ENCODE measurements at regions not wholly inside any gene's neighbourhood (a gene's known extent, or its start where the extent isn't known, plus 50 kb on each side); places are given as distances from the start of the nearest gene placed in this dataset.
"Not testable (repeated sequence)": the region's sequence is repeated elsewhere in the genome, so short reads cannot be mapped to it uniquely, and the experiment has no call there.

DNA sequence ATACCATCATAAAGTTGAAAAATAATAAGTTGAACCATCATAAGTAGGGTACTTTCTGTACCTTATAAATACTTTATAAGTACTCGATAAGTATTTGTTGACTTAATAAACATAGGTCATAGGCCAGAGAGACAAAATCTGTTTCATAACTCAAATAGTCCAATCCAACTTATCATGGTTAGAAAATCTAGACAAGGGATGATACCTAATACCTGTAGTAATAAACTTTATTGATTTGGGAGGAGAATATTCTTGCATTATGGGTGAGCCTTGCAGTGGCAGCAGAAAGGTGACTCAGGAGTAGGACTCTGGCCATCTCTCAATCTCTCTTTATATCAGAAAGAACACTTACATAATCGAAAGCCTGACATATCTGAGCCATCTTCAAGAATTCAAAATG, 466.8 kb upstream of the GRIN3A start:
- no peaks in the 10 kb centered on the region for H3K27me3 Mint-ChIP-seq (ENCODE audit: insufficient read depth)
- H3K27ac Mint-ChIP-seq = no peak overlapping the region
- DNase-seq = no peak
- no peaks in the 10 kb centered on the region for H3K4me1 Mint-ChIP-seq (ENCODE audit: low read depth)
- TF ChIP-seq, protein P1, sequence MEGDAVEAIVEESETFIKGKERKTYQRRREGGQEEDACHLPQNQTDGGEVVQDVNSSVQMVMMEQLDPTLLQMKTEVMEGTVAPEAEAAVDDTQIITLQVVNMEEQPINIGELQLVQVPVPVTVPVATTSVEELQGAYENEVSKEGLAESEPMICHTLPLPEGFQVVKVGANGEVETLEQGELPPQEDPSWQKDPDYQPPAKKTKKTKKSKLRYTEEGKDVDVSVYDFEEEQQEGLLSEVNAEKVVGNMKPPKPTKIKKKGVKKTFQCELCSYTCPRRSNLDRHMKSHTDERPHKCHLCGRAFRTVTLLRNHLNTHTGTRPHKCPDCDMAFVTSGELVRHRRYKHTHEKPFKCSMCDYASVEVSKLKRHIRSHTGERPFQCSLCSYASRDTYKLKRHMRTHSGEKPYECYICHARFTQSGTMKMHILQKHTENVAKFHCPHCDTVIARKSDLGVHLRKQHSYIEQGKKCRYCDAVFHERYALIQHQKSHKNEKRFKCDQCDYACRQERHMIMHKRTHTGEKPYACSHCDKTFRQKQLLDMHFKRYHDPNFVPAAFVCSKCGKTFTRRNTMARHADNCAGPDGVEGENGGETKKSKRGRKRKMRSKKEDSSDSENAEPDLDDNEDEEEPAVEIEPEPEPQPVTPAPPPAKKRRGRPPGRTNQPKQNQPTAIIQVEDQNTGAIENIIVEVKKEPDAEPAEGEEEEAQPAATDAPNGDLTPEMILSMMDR (IDR thresholded peaks at IDR 0.05) = no peak
- H3K4me3 Mint-ChIP-seq = no peak overlapping the region
- H3K36me3 Mint-ChIP-seq (ENCODE audit: low read depth) = no peaks in the 10 kb centered on the region
- peaks cover 32% of the 10 kb centered on the region for H3K9me3 Mint-ChIP-seq

DNA sequence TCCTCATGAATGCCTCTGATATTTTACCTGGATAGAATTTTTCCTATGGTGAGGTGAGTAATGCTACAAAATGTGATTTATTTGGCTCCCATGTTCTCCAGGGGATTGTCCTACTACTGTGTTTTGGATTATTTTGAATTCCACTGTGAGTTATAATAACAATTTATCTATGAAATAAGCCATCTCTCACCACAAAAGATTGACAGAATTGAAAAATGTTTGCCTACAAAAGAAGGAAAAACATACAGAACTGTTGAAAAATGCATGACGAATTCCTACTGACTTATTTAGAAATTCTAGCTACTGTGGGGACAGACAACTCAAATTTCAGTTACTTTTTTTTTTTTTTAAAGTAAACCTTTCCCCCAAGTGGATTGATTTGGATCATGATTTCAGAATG, 463.7 kb upstream of the GRIN3A start:
- DNase-seq = no peak
- H3K27me3 Mint-ChIP-seq (ENCODE audit: insufficient read depth) = no peaks in the 10 kb centered on the region
- H3K27ac Mint-ChIP-seq = no peak overlapping the region
- H3K4me1 Mint-ChIP-seq (ENCODE audit: low read depth) = no peaks in the 10 kb centered on the region
- TF ChIP-seq, protein P1 (IDR thresholded peaks at IDR 0.05) = no peak
- peaks cover 41% of the 10 kb centered on the region for H3K9me3 Mint-ChIP-seq
- H3K4me3 Mint-ChIP-seq = no peak overlapping the region
- no peaks in the 10 kb centered on the region for H3K36me3 Mint-ChIP-seq (ENCODE audit: low read depth)

DNA sequence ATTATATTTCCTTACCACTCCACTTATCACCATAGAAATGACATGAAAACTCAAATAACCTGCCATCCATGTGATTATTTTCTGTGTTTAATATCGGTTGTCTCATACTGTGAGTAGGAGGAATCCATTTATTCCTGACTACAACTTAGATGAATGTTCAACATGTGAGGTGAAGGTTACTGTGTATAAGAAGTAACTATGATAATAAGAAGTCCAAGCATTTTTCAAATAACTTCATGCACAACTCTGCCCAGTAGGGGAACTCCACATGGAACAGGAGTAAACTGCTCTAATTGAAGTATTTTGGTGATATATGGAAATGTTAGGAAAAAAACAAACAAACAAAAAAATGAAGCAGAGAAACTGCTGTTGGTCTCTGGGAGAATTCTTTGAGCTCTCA, 447.5 kb upstream of the GRIN3A start:
- H3K4me3 Mint-ChIP-seq = no peak overlapping the region
- no peak for DNase-seq
- H3K4me1 Mint-ChIP-seq (ENCODE audit: low read depth) = no peaks in the 10 kb centered on the region
- peaks cover 4% of the 10 kb centered on the region; the same call in 1 of the 2 replicates for H3K36me3 Mint-ChIP-seq (ENCODE audit: low read depth)
- H3K9me3 Mint-ChIP-seq = peaks cover 23% of the 10 kb centered on the region
- H3K27ac Mint-ChIP-seq = no peak overlapping the region
- H3K27me3 Mint-ChIP-seq (ENCODE audit: insufficient read depth) = no peaks in the 10 kb centered on the region
- TF ChIP-seq, protein P1 (IDR thresholded peaks at IDR 0.05) = no peak

DNA sequence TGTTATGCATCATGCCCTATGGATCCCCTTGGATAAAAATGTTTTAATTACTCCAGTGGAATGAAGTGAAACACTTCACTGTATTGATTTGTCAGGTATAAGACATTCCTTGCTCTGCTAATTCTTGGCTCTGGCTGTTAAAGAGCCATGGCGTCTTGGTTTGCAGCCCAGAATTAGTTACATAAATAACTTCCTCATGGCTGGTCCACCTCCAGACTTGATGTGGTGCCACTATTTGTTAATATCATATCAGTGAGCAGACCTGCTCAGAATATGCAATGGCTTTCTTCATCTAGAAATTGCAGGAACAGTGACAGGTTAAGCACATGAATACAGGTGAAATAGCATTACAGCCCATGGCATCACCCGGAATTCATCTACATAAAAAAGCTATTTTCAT, 446.9 kb upstream of the GRIN3A start:
- Mint-ChIP-seq H3K36me3 (ENCODE audit: low read depth) (peaks cover 4% of the 10 kb centered on the region; the same call in 1 of the 2 replicates), H3K27ac (no peak overlapping the region), H3K4me1 (ENCODE audit: low read depth) (no peaks in the 10 kb centered on the region), H3K9me3 (peaks cover 28% of the 10 kb centered on the region), H3K27me3 (ENCODE audit: insufficient read depth) (no peaks in the 10 kb centered on the region), H3K4me3 (no peak overlapping the region)
- TF ChIP-seq, protein P1 (IDR thresholded peaks at IDR 0.05) = no peak
- DNase-seq = no peak

DNA sequence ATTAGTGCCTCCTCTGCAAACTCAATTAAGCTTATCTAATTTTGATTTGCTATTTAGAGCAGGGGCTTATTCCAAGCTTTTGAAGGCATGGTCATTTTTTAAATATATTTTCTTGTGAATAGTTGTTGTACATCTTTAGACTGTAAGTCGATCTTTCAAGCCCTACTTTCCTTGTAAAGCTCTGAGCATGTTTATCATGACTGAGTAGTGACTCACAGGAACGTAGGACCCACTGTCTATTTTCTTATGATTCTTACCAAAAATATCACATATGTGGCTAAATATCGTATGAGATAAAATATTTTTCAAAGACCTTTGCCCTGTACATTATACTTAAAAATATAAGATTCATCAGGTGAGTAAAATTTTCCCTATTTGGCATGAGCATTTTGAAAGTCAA, 440.4 kb upstream of the GRIN3A start:
- Mint-ChIP-seq H3K27me3 (ENCODE audit: insufficient read depth) (no peaks in the 10 kb centered on the region), H3K27ac (no peak overlapping the region), H3K36me3 (ENCODE audit: low read depth) (peaks cover 4% of the 10 kb centered on the region; the same call in 1 of the 2 replicates), H3K9me3 (peaks cover 50% of the 10 kb centered on the region), H3K4me1 (ENCODE audit: low read depth) (no peaks in the 10 kb centered on the region), H3K4me3 (no peak overlapping the region)
- TF ChIP-seq, protein P1 (IDR thresholded peaks at IDR 0.05) = no peak
- no peak for DNase-seq

DNA sequence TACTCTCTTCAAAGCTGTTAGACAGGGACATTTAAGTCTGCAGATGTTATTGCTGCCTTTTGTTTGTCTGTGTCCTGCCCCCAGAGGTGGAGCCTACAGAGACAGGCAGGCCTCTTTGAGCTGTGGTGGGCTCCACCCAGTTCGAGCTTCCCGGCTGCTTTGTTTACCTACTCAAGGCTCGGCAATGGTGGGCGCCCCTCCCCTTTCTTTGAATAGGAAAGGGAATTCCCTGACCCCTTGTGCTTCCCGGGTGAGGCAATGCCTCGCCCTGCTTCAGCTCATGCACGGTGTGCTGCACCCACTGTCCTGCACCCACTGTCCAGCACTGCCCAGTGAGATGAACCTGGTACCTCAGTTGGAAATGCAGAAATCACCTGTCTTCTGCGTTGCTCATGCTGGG, 435.8 kb upstream of the GRIN3A start:
- H3K27ac Mint-ChIP-seq; H3K4me1 Mint-ChIP-seq (ENCODE audit: low read depth); H3K36me3 Mint-ChIP-seq (ENCODE audit: low read depth); DNase-seq; H3K4me3 Mint-ChIP-seq; H3K27me3 Mint-ChIP-seq (ENCODE audit: insufficient read depth): not testable (repeated sequence)
- H3K9me3 Mint-ChIP-seq = peaks cover 58% of the 10 kb centered on the region
